ENCODE measurements at regions not wholly inside any gene's neighbourhood (a gene's known extent, or its start where the extent isn't known, plus 50 kb on each side); places are given as distances from the start of the nearest gene placed in this dataset.

- Histone ChIP-seq H3K36me3 (ENCODE audit: control insufficient read depth, insufficient read depth, low read length) (no peaks in the 10 kb centered on the region), H3K4me3 (replicated peaks; ENCODE audit: low read depth, low read length) (no peak overlapping the region)
- no peak for DNase-seq (ENCODE audit: extremely low read depth, insufficient read length)
Observed at GRCh38 chr3:182323898-182324297, 469.4 kb upstream of the ATP11B start.

GRCh38 chr3:182325213-182325950 lies 467.9 kb upstream of the ATP11B start:
- peak; percentile 30 for DNase-seq (ENCODE audit: extremely low read depth, insufficient read length)
- H3K27me3 ChIP-seq (replicated peaks; ENCODE audit: control insufficient read depth, insufficient read depth, low read length) = no peaks in the 10 kb centered on the region
- H3K36me3 ChIP-seq (ENCODE audit: control insufficient read depth, insufficient read depth, low read length) = no peaks in the 10 kb centered on the region
- no peak overlapping the region for H3K4me3 ChIP-seq (replicated peaks; ENCODE audit: low read depth, low read length)
- TF ChIP-seq CTCF (IDR thresholded peaks at IDR 0.05; ENCODE audit: insufficient read depth, low read length, poor library complexity, severe bottlenecking) = no peak

More at GRCh38 chr3:182323898-182324297, 469.4 kb upstream of the ATP11B start:
- no peaks in the 10 kb centered on the region for H3K27me3 ChIP-seq (replicated peaks; ENCODE audit: control insufficient read depth, insufficient read depth, low read length)
- TF ChIP-seq CTCF (IDR thresholded peaks at IDR 0.05; ENCODE audit: insufficient read depth, low read length, poor library complexity, severe bottlenecking) = no peak

- no peak for TF ChIP-seq CTCF (IDR thresholded peaks at IDR 0.05; ENCODE audit: insufficient read depth, low read length, poor library complexity, severe bottlenecking)
- Histone ChIP-seq H3K27me3 (replicated peaks; ENCODE audit: control insufficient read depth, insufficient read depth, low read length) (no peaks in the 10 kb centered on the region), H3K36me3 (ENCODE audit: control insufficient read depth, insufficient read depth, low read length) (no peaks in the 10 kb centered on the region), H3K4me3 (replicated peaks; ENCODE audit: low read depth, low read length) (no peak overlapping the region)
- DNase-seq (ENCODE audit: extremely low read depth, insufficient read length) = no peak
Observed at GRCh38 chr3:182327196-182327681, 466.1 kb upstream of the ATP11B start.

GRCh38 chr3:182330646-182331045 lies 462.7 kb upstream of the ATP11B start:
- Histone ChIP-seq H3K4me3 (replicated peaks; ENCODE audit: low read depth, low read length) (no peak overlapping the region), H3K27me3 (replicated peaks; ENCODE audit: control insufficient read depth, insufficient read depth, low read length) (no peaks in the 10 kb centered on the region), H3K36me3 (ENCODE audit: control insufficient read depth, insufficient read depth, low read length) (no peaks in the 10 kb centered on the region)
- DNase-seq (ENCODE audit: extremely low read depth, insufficient read length) = no peak
- TF ChIP-seq CTCF (IDR thresholded peaks at IDR 0.05; ENCODE audit: insufficient read depth, low read length, poor library complexity, severe bottlenecking) = no peak

- Histone ChIP-seq H3K4me3 (replicated peaks; ENCODE audit: low read depth, low read length) (no peak overlapping the region), H3K36me3 (ENCODE audit: control insufficient read depth, insufficient read depth, low read length) (no peaks in the 10 kb centered on the region), H3K27me3 (replicated peaks; ENCODE audit: control insufficient read depth, insufficient read depth, low read length) (no peaks in the 10 kb centered on the region)
- DNase-seq (ENCODE audit: extremely low read depth, insufficient read length) = no peak
- TF ChIP-seq CTCF (IDR thresholded peaks at IDR 0.05; ENCODE audit: insufficient read depth, low read length, poor library complexity, severe bottlenecking) = no peak
Observed at GRCh38 chr3:182331341-182331740, 462.0 kb upstream of the ATP11B start.
